IMR-90 (cell line): ENCODE measurements at regions not wholly inside any gene's neighbourhood (a gene's known extent, or its start where the extent isn't known, plus 50 kb on each side); places are given as distances from the start of the nearest gene placed in this dataset.

Source experiments
- ATAC-seq: fragments of 200-7000 bp; cut with Tn5 transposase; 2 replicates; pipeline ENCODE4 v1.9.1; 2020; ENCODE audit warnings: low read depth, mild to moderate bottlenecking, moderate library complexity
- BruUV-seq: library from RNA; stranded (reverse); fragments of 400-500 nt; replicated peaks from 2 replicates; lab custom pipeline; 2021; lab: Mats Ljungman, UMichigan
- CTCF ChIA-PET: fragments of 300-600 bp; formaldehyde crosslinking; extraction: SDS; loops from one replicate; lab custom pipeline; 2021; ENCODE audit warnings: antibody characterized with exemption; lab: Yijun Ruan, JAX
- POLR2A ChIA-PET: fragments of 300-600 bp; sonication (Branson Sonifier 250); formaldehyde crosslinking; loops from one replicate; lab custom pipeline; 2022; ENCODE audit warnings: antibody characterized with exemption; ENCODE audit not compliant: unreplicated experiment; lab: Charles Lee
- DNase-seq: peaks from one replicate; pipeline ENCODE4 v3.0.0; 2013
- H2AFZ ChIP-seq: replicated peaks from 2 replicates; pipeline ENCODE3; 2013; ENCODE audit warnings: low read length, mild to moderate bottlenecking; ENCODE audit not compliant: poor library complexity
- H2AK5ac ChIP-seq: 2 replicates; pipeline ENCODE4 v1.6.1; 2013; ENCODE audit warnings: low read depth, low read length, inconsistent platforms
- H2AK9ac ChIP-seq: replicated peaks from 2 replicates; pipeline ENCODE3; 2013; ENCODE audit warnings: mild to moderate bottlenecking, low read depth, low read length, moderate library complexity; ENCODE audit not compliant: poor library complexity
- H2BK120ac ChIP-seq: 2 replicates; pipeline ENCODE4 v1.6.1; 2013; ENCODE audit warnings: low read depth, low read length, inconsistent platforms
- H2BK15ac ChIP-seq: 3 replicates; pipeline ENCODE4 v1.6.1; 2013; ENCODE audit warnings: low read depth, low read length, inconsistent platforms
- H2BK20ac ChIP-seq: 2 replicates; pipeline ENCODE4 v1.6.1; 2013; ENCODE audit warnings: low read depth, mild to moderate bottlenecking, inconsistent platforms, low read length, moderate library complexity
- H2BK5ac ChIP-seq: 2 replicates; pipeline ENCODE4 v1.6.1; 2013; ENCODE audit warnings: mild to moderate bottlenecking, low read depth, low read length, inconsistent platforms; ENCODE audit not compliant: poor library complexity, severe bottlenecking
- H3K14ac ChIP-seq: replicated peaks from 2 replicates; pipeline ENCODE4 v1.6.1; 2013; ENCODE audit warnings: low read depth, low read length, inconsistent platforms
- H3K18ac ChIP-seq: 2 replicates; pipeline ENCODE4 v1.6.1; 2013; ENCODE audit warnings: low read depth, low read length, control low read depth
- H3K23ac ChIP-seq: 2 replicates; pipeline ENCODE4 v1.6.1; 2013; ENCODE audit warnings: low read depth, low read length, inconsistent platforms
- H3K27ac ChIP-seq: 2 replicates; pipeline ENCODE4 v1.5.1; 2013; ENCODE audit warnings: mild to moderate bottlenecking, control low read depth, low read length; ENCODE audit not compliant: insufficient read depth
- H3K27me3 ChIP-seq: 2 replicates; pipeline ENCODE4 v1.6.1; 2013; ENCODE audit warnings: low read length; ENCODE audit not compliant: control insufficient read depth, insufficient read depth
- H3K36me3 ChIP-seq: 2 replicates; pipeline ENCODE4 v1.6.1; 2013; ENCODE audit warnings: low read length, mixed read lengths; ENCODE audit not compliant: control insufficient read depth, insufficient read depth
- H3K4ac ChIP-seq: 2 replicates; pipeline ENCODE4 v1.6.1; 2013; ENCODE audit warnings: low read depth, low read length, inconsistent platforms
- H3K4me1 ChIP-seq: 2 replicates; pipeline ENCODE4 v1.6.1; 2013; ENCODE audit warnings: low read length, mixed read lengths; ENCODE audit not compliant: control insufficient read depth, insufficient read depth
- H3K4me2 ChIP-seq: 2 replicates; pipeline ENCODE4 v1.6.1; 2013; ENCODE audit warnings: low read depth, mild to moderate bottlenecking, control low read depth, low read length, moderate library complexity
- H3K4me3 ChIP-seq: 2 replicates; pipeline ENCODE4 v1.5.1; 2013; ENCODE audit warnings: low read depth, mild to moderate bottlenecking, control low read depth, low read length, moderate library complexity; ENCODE audit not compliant: insufficient read depth
- H3K56ac ChIP-seq: 2 replicates; pipeline ENCODE4 v1.6.1; 2013; ENCODE audit warnings: low read length, inconsistent platforms; ENCODE audit not compliant: insufficient read depth; ENCODE audit errors: extremely low read depth
- H3K79me1 ChIP-seq, 2 experiments: 2 replicates each; pipeline ENCODE4 v1.6.1; 2013; ENCODE audit warnings: low read length in 2 of 2, inconsistent platforms in 1 of 2, low read depth in 1 of 2
- H3K9ac ChIP-seq: 2 replicates; pipeline ENCODE4 v1.6.1; 2013; ENCODE audit warnings: low read depth, low read length, control low read depth
- H3K9me1 ChIP-seq: 2 replicates; pipeline ENCODE4 v1.6.1; 2013; ENCODE audit warnings: low read length, inconsistent platforms; ENCODE audit not compliant: insufficient read depth
- H3K9me3 ChIP-seq: 2 replicates; pipeline ENCODE4 v1.6.1; 2013; ENCODE audit warnings: low read length; ENCODE audit not compliant: control insufficient read depth, insufficient read depth
- H4K20me1 ChIP-seq: 2 replicates; pipeline ENCODE4 v1.6.1; 2013; ENCODE audit warnings: low read length, inconsistent platforms; ENCODE audit not compliant: insufficient read depth
- H4K5ac ChIP-seq: 2 replicates; pipeline ENCODE4 v1.6.1; 2013; ENCODE audit warnings: mild to moderate bottlenecking, low read depth, low read length, control low read depth
- H4K8ac ChIP-seq, 2 experiments: 2 replicates each; pipeline ENCODE4 v1.6.1; 2013; ENCODE audit warnings: low read depth in 2 of 2, low read length in 2 of 2, control low read depth in 1 of 2, inconsistent platforms in 1 of 2
- H4K91ac ChIP-seq: 2 replicates; pipeline ENCODE4 v1.6.1; 2013; ENCODE audit warnings: low read depth, low read length, inconsistent platforms; ENCODE audit not compliant: insufficient read depth
- BHLHE40 ChIP-seq: fragments of 150-350 bp; IDR thresholded peaks from 2 replicates; pipeline ENCODE4 v1.6.1; 2016; ENCODE audit warnings: mild to moderate bottlenecking, low read depth, low read length
- CEBPB ChIP-seq: IDR thresholded peaks from 2 replicates; pipeline ENCODE4 v1.6.1; 2012; ENCODE audit warnings: low read depth, low read length, improper control_type of control experiment
- CHD1 ChIP-seq: IDR thresholded peaks from 2 replicates; pipeline ENCODE4 v1.6.1; 2012; ENCODE audit warnings: low read depth, low read length, improper control_type of control experiment
- FOS ChIP-seq: fragments of 150-350 bp; IDR thresholded peaks from 2 replicates; pipeline ENCODE4 v1.6.1; 2016; ENCODE audit warnings: low read depth, low read length
- MAFK ChIP-seq: IDR thresholded peaks from 2 replicates; pipeline ENCODE4 v1.6.1; 2012; ENCODE audit warnings: low read depth, low read length, improper control_type of control experiment
- MAZ ChIP-seq: IDR thresholded peaks from 2 replicates; pipeline ENCODE4 v1.6.1; 2012; ENCODE audit warnings: low read depth, mild to moderate bottlenecking, low read length, improper control_type of control experiment, moderate library complexity, borderline replicate concordance
- MXI1 ChIP-seq: IDR thresholded peaks from 2 replicates; pipeline ENCODE4 v1.6.1; 2012; ENCODE audit warnings: low read depth, mild to moderate bottlenecking, low read length, moderate library complexity, borderline replicate concordance
- NFE2L2 ChIP-seq: fragments of 150-350 bp; IDR thresholded peaks from 2 replicates; pipeline ENCODE4 v1.6.1; 2016; ENCODE audit warnings: low read depth, mild to moderate bottlenecking, low read length
- POLR2A ChIP-seq: IDR thresholded peaks from 2 replicates; pipeline ENCODE4 v1.6.1; 2012; ENCODE audit warnings: mild to moderate bottlenecking, low read depth, low read length
- RAD21 ChIP-seq: IDR thresholded peaks from 2 replicates; pipeline ENCODE4 v1.6.1; 2012; ENCODE audit warnings: low read length, improper control_type of control experiment
- RCOR1 ChIP-seq: IDR thresholded peaks from 2 replicates; pipeline ENCODE4 v1.6.1; 2012; ENCODE audit warnings: mild to moderate bottlenecking, low read length, improper control_type of control experiment; ENCODE audit not compliant: insufficient replicate concordance
- RFX5 ChIP-seq: IDR thresholded peaks from 2 replicates; pipeline ENCODE4 v1.8.0; 2012; ENCODE audit warnings: low read depth, mild to moderate bottlenecking, low read length, moderate library complexity
- SMC3 ChIP-seq: fragments of 150-350 bp; IDR thresholded peaks from 2 replicates; pipeline ENCODE4 v1.6.1; 2016; ENCODE audit warnings: low read depth, mild to moderate bottlenecking, antibody characterized with exemption, low read length, moderate library complexity
- WGBS, 2 experiments: methylation state at CpG; one replicate each; pipeline versions ENCODE4 v1.1.5 to v1.1.7; 2013; ENCODE audit warnings: missing lambda C conversion rate in 2 of 2; ENCODE audit not compliant: insufficient read length in 1 of 2; ENCODE audit errors: extremely low coverage in 2 of 2; 5-methylcytosine and 5-hydroxymethylcytosine counted together
- dilution Hi-C: fragments of 300-500 bp; cut with HindIII; formaldehyde crosslinking; loops from one replicate; pipeline ENCODE4 v1.14.3; 2018; ENCODE audit warnings: low sequenced_read_pairs; ENCODE audit not compliant: unreplicated experiment
- in situ Hi-C: fragments of 300-500 bp; cut with MboI; formaldehyde crosslinking; loops from 3 replicates; pipeline ENCODE4 v1.14.3; 2019; ENCODE audit warnings: low sequenced_read_pairs, inconsistent platforms, mixed read lengths
- intact Hi-C: fragments of 100-400 bp; cut with micrococcal nuclease; formaldehyde crosslinking; loops from 2 replicates; pipeline ENCODE4 v1.10.0; 2022
- TF ChIP-seq, protein P1 (sequence below): fragments of 150-350 bp; IDR thresholded peaks from 2 replicates; pipeline ENCODE4 v1.6.1; 2017; ENCODE audit warnings: mild to moderate bottlenecking, antibody characterized with exemption, low read length, low read depth
- TF ChIP-seq, protein P2 (sequence below): fragments of 150-350 bp; IDR thresholded peaks from 2 replicates; pipeline ENCODE4 v1.6.1; 2016; ENCODE audit warnings: low read depth, mild to moderate bottlenecking, low read length, moderate library complexity, borderline replicate concordance
- TF ChIP-seq, protein P3 (sequence below): conservative IDR thresholded peaks from 2 replicates; pipeline ENCODE4 v1.5.1; 2012; ENCODE audit warnings: mild to moderate bottlenecking, low read depth, low read length, improper control_type of control experiment

DNA sequence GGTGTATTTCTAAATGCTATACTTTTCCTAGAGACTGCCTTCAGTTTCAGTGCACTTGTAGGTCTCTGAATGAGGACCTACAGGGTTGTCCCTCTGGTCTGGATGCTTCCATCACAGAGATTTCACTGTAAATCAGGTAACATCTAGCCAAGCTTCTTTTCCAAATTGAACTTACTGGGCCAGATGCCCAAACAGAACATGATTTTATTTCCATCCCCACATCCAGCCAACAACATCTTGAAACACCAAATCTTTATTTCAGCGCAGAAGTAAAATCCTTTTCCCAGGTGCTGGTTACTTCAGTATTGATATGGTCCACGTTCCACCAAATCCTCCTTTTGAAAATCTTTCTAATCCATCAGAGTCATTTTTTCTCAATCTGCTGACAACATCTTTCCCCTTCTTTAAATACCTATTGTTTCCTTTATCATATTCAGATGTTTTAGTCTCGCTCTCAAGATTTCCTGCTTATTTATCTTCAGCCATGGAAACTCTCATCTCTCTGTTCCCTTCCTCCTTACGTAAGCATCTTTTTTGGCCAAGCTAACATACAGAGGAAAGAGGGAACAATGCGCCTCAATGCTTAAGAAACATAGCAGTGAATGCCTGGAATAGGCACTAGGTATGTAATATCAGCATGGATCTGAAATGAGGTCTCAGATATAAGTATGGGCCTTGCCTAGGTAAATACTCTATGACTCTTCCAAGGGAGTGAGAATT is 201.2 kb upstream of the MTNR1B start:
- no peak overlapping the region for H3K27ac ChIP-seq
- no peak overlapping the region for H3K56ac ChIP-seq
- H2AK5ac ChIP-seq = no peak overlapping the region
- no peak overlapping the region for H3K23ac ChIP-seq
- no peaks in the 10 kb centered on the region for H3K79me1 ChIP-seq
- TF ChIP-seq, protein P1, sequence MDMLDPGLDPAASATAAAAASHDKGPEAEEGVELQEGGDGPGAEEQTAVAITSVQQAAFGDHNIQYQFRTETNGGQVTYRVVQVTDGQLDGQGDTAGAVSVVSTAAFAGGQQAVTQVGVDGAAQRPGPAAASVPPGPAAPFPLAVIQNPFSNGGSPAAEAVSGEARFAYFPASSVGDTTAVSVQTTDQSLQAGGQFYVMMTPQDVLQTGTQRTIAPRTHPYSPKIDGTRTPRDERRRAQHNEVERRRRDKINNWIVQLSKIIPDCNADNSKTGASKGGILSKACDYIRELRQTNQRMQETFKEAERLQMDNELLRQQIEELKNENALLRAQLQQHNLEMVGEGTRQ = no peak
- TF ChIP-seq, protein P2, sequence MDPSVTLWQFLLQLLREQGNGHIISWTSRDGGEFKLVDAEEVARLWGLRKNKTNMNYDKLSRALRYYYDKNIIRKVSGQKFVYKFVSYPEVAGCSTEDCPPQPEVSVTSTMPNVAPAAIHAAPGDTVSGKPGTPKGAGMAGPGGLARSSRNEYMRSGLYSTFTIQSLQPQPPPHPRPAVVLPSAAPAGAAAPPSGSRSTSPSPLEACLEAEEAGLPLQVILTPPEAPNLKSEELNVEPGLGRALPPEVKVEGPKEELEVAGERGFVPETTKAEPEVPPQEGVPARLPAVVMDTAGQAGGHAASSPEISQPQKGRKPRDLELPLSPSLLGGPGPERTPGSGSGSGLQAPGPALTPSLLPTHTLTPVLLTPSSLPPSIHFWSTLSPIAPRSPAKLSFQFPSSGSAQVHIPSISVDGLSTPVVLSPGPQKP = no peak
- TF ChIP-seq CEBPB = no peak
- TF ChIP-seq BHLHE40 = no peak
- TF ChIP-seq MXI1 = no peak
- no peak for TF ChIP-seq SMC3
- no peak for TF ChIP-seq NFE2L2
- no peak for TF ChIP-seq RFX5
- TF ChIP-seq RAD21 = no peak
- TF ChIP-seq POLR2A = no peak
- TF ChIP-seq, protein P3, sequence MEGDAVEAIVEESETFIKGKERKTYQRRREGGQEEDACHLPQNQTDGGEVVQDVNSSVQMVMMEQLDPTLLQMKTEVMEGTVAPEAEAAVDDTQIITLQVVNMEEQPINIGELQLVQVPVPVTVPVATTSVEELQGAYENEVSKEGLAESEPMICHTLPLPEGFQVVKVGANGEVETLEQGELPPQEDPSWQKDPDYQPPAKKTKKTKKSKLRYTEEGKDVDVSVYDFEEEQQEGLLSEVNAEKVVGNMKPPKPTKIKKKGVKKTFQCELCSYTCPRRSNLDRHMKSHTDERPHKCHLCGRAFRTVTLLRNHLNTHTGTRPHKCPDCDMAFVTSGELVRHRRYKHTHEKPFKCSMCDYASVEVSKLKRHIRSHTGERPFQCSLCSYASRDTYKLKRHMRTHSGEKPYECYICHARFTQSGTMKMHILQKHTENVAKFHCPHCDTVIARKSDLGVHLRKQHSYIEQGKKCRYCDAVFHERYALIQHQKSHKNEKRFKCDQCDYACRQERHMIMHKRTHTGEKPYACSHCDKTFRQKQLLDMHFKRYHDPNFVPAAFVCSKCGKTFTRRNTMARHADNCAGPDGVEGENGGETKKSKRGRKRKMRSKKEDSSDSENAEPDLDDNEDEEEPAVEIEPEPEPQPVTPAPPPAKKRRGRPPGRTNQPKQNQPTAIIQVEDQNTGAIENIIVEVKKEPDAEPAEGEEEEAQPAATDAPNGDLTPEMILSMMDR = no peak
- no peak for TF ChIP-seq CHD1
- TF ChIP-seq MAZ = no peak
- TF ChIP-seq MAFK = no peak
- no peak for TF ChIP-seq RCOR1
- no peak for TF ChIP-seq FOS
- H3K4me3 ChIP-seq = no peak overlapping the region
- no peak overlapping the region for H3K18ac ChIP-seq
- no peak overlapping the region for H3K4me2 ChIP-seq
- no peak overlapping the region for H2AK9ac ChIP-seq
- H3K4me1 ChIP-seq = no peaks in the 10 kb centered on the region
- no peak overlapping the region for H4K91ac ChIP-seq
- intact Hi-C loops (no loop called here), in situ Hi-C loops (no loop called here), dilution Hi-C loops (no loop called here)
- H4K8ac ChIP-seq = no peak overlapping the region
- H3K9ac ChIP-seq = no peak overlapping the region
- no peaks in the 10 kb centered on the region for H3K27me3 ChIP-seq
- no peak overlapping the region for H2BK120ac ChIP-seq
- H2BK15ac ChIP-seq = no peak overlapping the region
- no peak overlapping the region for H3K14ac ChIP-seq
- H4K20me1 ChIP-seq = no peaks in the 10 kb centered on the region
- H3K9me3 ChIP-seq = no peaks in the 10 kb centered on the region
- no TSS peak for BruUV-seq
- H3K36me3 ChIP-seq = no peaks in the 10 kb centered on the region
- 90% methylated on average over 4 of the region's 5 CpGs; no CpG with 5 or more reads in 1 of the 2 experiments for WGBS, 2 experiments
- no peak overlapping the region for H3K4ac ChIP-seq
- no peaks in the 10 kb centered on the region for H3K9me1 ChIP-seq
- H2BK20ac ChIP-seq = no peak overlapping the region
- POLR2A ChIA-PET = no interaction called here
- no peak overlapping the region for H2AFZ ChIP-seq
- no peak overlapping the region for H2BK5ac ChIP-seq
- CTCF ChIA-PET = no interaction called here
- no peak overlapping the region for H4K5ac ChIP-seq
- DNase-seq (no peak), ATAC-seq (no peak)
